ENCODE measurements at regions not wholly inside any gene's neighbourhood (a gene's known extent, or its start where the extent isn't known, plus 50 kb on each side); places are given as distances from the start of the nearest gene placed in this dataset.
"Not testable (repeated sequence)": the region's sequence is repeated elsewhere in the genome, so short reads cannot be mapped to it uniquely, and the experiment has no call there.

GRCh38 chr4:116005037-116005805, 891.8 kb upstream of the NDST4 start:
- DNase-seq = no peak
- H3K27me3 Mint-ChIP-seq = no peaks in the 10 kb centered on the region
- H3K4me3 Mint-ChIP-seq = no peak overlapping the region
- H3K27ac Mint-ChIP-seq = no peak overlapping the region
- intact Hi-C loops (cut with micrococcal nuclease) = no loop called here
- ChIA-PET POLR2A (no interaction called here), CTCF (no interaction called here)
- no peaks in the 10 kb centered on the region for H3K4me1 Mint-ChIP-seq
- peaks cover 5% of the 10 kb centered on the region for H3K9me3 Mint-ChIP-seq
- no peak for ATAC-seq (ENCODE audit: low read depth)
- TF ChIP-seq, protein P1, sequence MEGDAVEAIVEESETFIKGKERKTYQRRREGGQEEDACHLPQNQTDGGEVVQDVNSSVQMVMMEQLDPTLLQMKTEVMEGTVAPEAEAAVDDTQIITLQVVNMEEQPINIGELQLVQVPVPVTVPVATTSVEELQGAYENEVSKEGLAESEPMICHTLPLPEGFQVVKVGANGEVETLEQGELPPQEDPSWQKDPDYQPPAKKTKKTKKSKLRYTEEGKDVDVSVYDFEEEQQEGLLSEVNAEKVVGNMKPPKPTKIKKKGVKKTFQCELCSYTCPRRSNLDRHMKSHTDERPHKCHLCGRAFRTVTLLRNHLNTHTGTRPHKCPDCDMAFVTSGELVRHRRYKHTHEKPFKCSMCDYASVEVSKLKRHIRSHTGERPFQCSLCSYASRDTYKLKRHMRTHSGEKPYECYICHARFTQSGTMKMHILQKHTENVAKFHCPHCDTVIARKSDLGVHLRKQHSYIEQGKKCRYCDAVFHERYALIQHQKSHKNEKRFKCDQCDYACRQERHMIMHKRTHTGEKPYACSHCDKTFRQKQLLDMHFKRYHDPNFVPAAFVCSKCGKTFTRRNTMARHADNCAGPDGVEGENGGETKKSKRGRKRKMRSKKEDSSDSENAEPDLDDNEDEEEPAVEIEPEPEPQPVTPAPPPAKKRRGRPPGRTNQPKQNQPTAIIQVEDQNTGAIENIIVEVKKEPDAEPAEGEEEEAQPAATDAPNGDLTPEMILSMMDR (IDR thresholded peaks at IDR 0.05) = no peak
- no peaks in the 10 kb centered on the region for H3K36me3 Mint-ChIP-seq (ENCODE audit: low read depth)

DNA sequence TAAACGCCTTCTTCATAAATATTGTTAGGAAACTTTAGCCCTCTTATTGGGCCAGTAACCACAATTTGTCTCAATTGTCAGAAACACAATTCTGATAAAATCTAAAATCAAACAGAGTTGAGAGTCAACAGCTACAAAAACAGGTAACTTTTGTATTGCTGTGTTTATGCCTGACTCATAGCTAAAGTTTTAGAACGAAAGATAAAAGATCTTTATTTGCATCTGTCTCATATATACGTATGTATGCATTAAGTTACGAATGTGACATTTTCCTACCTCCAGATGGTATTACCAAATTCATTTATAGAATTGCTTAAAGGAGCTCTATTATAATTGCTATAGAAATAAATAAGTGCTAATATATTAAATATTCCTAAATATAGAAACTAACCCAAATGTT, 887.9 kb upstream of the NDST4 start:
- ChIA-PET CTCF (no interaction called here), POLR2A (no interaction called here)
- Mint-ChIP-seq H3K4me1 (no peaks in the 10 kb centered on the region), H3K36me3 (ENCODE audit: low read depth) (no peaks in the 10 kb centered on the region), H3K4me3 (no peak overlapping the region), H3K9me3 (peaks cover 5% of the 10 kb centered on the region), H3K27me3 (no peaks in the 10 kb centered on the region), H3K27ac (no peak overlapping the region)
- intact Hi-C loops (cut with micrococcal nuclease) = no loop called here
- ATAC-seq (ENCODE audit: low read depth) (no peak), DNase-seq (no peak)
- TF ChIP-seq, protein P1 (IDR thresholded peaks at IDR 0.05) = no peak

DNA sequence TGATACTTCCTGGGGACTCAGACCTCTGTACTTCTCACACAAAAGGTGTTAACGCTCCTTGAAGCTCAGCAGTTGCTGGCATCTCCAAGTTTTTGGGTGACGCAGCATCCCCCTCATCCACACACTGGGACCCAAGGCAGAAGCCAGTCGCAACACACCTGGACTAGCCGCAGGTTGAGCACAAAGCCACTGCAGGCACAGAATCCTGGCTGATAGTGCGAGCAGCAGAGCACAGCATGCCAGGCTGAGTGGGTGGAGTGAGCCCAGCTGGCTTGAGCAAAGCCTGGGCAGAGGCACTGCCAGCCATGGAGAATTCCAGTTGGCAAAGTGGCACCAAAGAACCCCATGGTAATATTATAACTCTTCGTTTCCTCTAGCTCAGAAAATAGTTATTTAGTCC, 873.2 kb upstream of the NDST4 start:
- H3K9me3 Mint-ChIP-seq = peaks cover 6% of the 10 kb centered on the region
- H3K27me3 Mint-ChIP-seq = no peaks in the 10 kb centered on the region
- DNase-seq = no peak
- no peak for ATAC-seq (ENCODE audit: low read depth)
- CTCF ChIA-PET = interaction anchor here (1.6 kb wide), 1 partner anchor 13 kb away, joined by 3 read pairs; no protein-coding TSS in a partner anchor
- intact Hi-C loops (cut with micrococcal nuclease) = no loop called here
- POLR2A ChIA-PET = no interaction called here
- no peaks in the 10 kb centered on the region for H3K36me3 Mint-ChIP-seq (ENCODE audit: low read depth)
- TF ChIP-seq, protein P1 (IDR thresholded peaks at IDR 0.05) = no peak
- H3K27ac Mint-ChIP-seq = no peak overlapping the region
- no peaks in the 10 kb centered on the region for H3K4me1 Mint-ChIP-seq
- no peak overlapping the region for H3K4me3 Mint-ChIP-seq

- H3K4me3 Mint-ChIP-seq; intact Hi-C loops (cut with micrococcal nuclease); DNase-seq; H3K36me3 Mint-ChIP-seq (ENCODE audit: low read depth); H3K27ac Mint-ChIP-seq; POLR2A ChIA-PET; H3K4me1 Mint-ChIP-seq; CTCF ChIA-PET; H3K9me3 Mint-ChIP-seq; H3K27me3 Mint-ChIP-seq; ATAC-seq (ENCODE audit: low read depth): not testable (repeated sequence)
Measured at GRCh38 chr4:115975421-115976001, 862.1 kb upstream of the NDST4 start.

DNA sequence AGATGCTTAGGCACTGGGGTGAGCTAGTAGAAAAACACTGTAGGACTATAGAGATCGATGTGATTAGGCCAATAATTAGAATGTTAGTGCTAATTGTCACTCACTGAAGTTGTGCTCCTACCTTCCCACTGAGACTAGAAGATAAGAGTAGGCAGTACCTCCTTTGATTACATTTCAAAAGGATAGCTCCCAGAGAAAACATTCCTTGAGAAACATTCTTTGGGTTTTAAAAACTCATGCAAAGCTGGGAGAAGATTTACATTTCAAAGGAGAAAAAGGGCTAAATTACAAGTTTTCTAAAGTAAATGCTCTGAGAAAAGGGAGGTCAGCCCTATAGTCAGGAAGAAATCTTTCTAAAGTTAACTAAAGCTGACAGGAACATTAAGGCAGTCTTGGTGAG, 860.3 kb upstream of the NDST4 start:
- Mint-ChIP-seq H3K4me3 (no peak overlapping the region), H3K9me3 (no peaks in the 10 kb centered on the region), H3K36me3 (ENCODE audit: low read depth) (no peaks in the 10 kb centered on the region), H3K27ac (no peak overlapping the region), H3K4me1 (no peaks in the 10 kb centered on the region), H3K27me3 (no peaks in the 10 kb centered on the region)
- ChIA-PET CTCF (no interaction called here), POLR2A (no interaction called here)
- TF ChIP-seq, protein P1 (IDR thresholded peaks at IDR 0.05) = no peak
- intact Hi-C loops (cut with micrococcal nuclease) = no loop called here
- DNase-seq = no peak
- no peak for ATAC-seq (ENCODE audit: low read depth)
